Right ventricle myocardium inferior (tissue), 1 donor: ENCODE measurements at regions not wholly inside any gene's neighbourhood (a gene's known extent, or its start where the extent isn't known, plus 50 kb on each side); places are given as distances from the start of the nearest gene placed in this dataset.

Experiments used
- ATAC-seq: fragments of 200-7000 bp; cut with Tn5 transposase; one replicate; pipeline ENCODE4 v1.9.1; 2020; ENCODE audit warnings: mild to moderate bottlenecking, moderate library complexity
- DNase-seq: peaks from one replicate; pipeline ENCODE4 v3.0.0; 2021; ENCODE audit errors: missing footprints
- intact Hi-C: fragments of 100-400 bp; cut with DNase I; formaldehyde crosslinking; loops from one replicate; pipeline ENCODE4 v1.11.0; 2022
- donor health status: DM: no; HTN: yes; CAD: no; lungs with severe emphysema.

DNA sequence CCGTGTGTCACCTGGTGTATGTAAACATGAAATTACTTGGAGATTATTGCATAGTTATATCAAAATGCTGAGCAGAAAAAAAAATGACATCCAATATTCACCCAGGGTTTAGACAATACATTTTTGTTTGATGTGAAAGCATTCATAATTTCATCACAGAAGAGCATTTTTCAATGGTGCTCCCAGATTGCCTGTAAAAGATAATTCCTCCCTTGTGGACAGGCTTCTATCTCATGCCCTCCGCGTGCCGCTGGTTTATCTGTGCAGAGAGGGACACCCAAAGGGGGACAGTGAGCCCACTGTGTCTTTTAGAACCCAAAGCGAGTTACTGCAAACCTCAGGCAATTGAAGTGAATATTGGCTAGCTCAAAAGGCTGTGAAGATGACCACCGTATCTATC, 126.2 kb upstream of the KLF6 start:
- intact Hi-C loops = loop anchor here (5.0 kb wide), 5 partner anchors 59 to 751 kb away; no protein-coding TSS in a partner anchor
- DNase-seq = no peak

DNA sequence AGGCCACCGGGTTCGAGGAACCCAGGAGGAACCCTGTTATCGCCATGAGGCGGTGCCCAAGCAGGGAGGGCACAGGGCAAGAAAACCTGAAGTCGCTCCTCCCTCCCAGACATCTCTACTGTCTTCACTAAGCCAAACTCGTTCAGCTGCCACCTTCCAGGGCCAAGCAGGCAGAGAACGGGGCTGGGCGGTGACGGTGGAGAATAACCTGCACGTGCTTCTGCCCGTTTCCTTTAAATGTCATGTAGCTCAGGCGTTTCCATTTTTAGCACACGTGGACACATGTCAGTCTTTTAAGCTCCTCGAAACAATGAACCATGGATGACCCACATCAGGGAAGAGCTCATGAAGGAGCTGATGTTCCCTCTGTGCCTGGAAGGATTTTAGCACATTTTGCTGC, 124.3 kb upstream of the KLF6 start:
- DNase-seq = no peak
- no peak for ATAC-seq
- intact Hi-C loops = no loop called here

More for the DNA sequence above, 126.2 kb upstream of the KLF6 start:
- ATAC-seq = no peak

DNA sequence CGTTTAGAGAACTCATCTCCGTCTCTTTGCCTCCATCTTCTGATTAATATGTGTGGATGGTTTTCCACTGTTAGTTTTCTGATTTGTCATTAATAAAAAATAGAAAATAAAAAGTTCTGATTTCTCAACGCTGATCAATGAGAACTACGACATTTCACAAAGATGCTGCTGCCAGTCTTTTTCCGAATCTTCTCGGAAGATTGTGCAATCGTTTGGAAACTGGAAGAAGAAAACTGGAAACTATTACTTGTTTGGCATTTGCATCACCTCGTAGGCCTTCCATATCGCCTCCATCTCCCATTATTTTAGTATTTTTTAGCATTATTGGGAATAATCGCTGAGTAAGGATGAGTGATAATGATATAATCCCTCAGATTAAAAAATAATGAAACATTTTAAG, 123.2 kb upstream of the KLF6 start:
- DNase-seq (no peak), ATAC-seq (no peak)
- intact Hi-C loops = no loop called here

DNA sequence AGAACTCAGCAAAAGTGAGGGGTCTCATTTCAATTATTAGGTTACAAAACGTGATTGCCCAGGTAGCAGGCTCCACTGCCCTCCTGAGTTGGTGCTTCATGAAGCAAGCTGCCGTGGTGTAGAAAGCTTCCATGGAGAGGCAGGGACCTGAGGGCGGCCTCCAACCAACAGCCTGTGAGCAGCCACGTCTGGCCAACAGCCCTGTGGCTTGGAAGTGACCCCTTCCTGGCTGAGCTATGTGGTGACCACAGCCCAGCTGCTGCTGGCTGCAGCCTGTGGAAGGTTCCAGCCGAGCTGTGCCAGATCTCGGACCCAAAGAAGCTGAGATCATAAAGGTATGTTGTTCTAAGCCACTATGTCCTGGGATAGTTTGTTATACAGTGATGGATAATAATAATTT, 122.5 kb upstream of the KLF6 start:
- DNase-seq = peak; percentile 85
- peak; percentile 52 for ATAC-seq
- intact Hi-C loops = no loop called here

DNA sequence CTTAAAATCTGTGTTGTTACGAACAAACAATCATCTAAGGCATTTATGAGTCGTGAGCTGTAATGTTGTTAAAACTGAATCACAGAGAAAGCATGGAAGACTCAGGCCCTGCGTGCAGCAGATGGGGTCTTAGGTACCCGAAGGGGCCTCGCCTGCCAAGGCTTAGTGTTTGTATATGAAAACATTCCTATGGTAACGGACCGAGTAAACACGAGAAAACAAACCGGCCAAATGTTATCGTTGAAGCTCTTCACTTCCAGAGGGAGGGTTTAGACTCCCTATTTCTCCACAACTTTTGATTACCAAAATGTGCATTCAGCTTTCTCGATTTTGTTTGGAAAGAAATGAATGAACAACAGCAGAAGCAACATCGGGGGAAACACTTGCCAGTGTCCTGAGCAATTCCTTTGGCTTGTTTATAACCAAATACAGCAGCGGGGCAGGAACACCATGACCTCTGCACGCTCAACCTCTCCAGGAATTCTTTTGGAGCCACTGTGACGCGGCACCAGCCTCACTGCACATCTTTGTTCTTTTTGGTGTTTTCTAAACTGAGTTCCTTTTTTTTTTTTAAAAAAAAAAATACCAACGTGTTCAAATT, 121.6 kb upstream of the KLF6 start:
- no peak for DNase-seq
- no peak for ATAC-seq
- intact Hi-C loops = no loop called here

DNA sequence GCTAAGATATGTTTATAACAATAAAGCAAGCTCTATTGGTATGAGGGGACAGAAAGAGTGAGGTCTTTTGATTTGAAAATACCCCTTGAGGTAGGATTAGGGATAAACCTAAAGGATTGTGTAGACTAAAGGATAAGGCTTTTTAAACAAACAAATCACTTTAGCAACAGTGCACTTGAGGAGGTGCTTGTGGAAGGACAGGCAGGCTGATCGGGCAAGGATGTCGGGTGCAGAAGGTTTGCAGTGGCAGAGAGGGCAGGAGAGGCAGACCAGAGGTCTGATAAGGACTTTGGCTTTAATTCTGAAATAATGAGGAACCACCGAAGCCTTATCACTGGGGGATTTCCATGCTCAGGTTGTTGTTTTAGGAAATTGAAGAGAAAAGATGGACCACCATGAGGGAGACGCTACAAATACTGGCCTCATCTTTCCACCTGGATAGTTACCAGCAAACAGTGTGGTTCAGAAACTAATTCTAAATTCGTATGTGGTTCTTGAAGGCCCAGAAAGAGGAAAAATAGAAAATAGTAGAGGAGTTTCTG, 119.5 kb upstream of the KLF6 start:
- intact Hi-C loops = no loop called here
- DNase-seq (no peak), ATAC-seq (no peak)

DNA sequence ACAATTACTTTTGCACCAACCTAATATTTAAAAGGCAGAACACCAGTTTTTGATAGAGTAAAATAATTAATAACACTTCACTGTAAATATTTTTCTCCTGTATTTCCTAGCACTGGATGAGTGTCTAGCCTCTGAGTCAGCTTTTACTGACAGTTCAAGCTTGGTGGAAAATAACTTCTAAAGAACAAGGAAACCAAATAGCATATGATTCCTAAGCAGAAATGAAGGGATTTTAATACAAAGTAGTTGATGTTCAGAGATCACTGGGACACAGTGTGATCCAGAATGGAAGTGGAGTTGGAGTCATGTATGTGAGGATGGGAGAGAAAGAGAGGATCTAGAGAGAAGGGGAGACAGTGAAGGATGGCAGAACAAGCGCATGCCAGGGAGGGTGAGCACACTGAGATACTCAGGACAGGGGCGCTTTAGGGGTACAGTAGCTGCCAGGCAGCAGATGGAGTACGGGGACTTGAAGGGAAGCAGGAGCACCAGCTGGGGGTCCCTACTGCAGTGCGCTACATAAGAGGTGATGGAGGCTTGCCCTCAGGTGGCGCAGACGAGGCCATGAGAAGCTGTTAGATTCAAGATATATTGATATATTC, 117.9 kb upstream of the KLF6 start:
- intact Hi-C loops = no loop called here
- DNase-seq = no peak
- ATAC-seq = no peak

DNA sequence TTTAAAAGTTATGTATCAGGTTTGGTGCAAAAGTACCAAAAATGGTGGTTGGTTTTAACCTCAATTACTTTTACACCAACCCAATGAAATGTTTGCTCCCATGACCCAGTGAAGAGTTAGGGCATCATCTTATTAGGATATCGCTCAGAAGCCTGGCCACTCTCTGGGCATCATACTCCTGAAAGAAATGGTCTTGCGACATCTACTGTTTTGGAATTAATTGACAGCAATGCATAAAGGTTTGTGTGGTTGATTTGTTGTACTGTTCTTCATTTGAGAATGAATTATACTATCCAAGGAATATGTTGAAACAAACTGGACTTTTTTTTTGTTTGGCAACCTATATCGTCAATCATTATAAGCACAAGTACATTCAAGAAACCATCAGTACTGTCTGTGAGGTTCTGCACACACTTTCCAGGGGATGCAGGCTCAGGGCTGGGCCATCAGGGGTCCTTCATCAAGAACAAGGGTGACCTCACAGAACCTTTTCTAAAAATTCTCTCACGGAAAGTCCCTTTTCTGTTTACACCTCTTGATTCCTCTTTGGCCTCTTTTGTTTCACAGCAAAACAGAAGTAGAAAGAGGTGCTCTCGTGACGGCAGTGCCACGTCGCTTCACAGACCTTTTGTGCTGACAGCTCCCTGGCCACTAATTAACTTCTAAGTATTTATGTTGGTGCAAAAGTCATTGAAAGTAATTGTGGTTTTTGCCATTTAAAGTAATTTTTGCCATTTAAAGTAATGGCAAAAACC, 117.2 kb upstream of the KLF6 start:
- ATAC-seq = peak; percentile 62
- no peak for DNase-seq

DNA sequence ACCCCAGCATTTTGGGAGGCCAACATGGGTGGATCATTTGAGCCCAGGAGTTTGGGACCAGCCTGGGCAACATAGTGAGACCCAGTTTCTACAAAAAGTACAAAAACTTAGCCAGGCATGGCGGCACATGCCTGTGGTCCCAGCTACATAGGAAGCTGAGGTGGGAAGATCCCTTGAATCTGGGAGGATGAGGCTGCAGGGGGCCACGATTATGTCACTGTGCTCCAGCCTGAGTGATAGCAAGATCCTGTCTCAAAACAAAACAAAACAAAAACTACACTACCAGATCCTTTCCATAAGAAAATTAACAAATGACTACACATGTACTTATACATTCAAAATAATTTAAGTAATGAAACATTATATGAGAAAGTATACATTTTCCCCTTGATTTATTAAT, 116.4 kb upstream of the KLF6 start:
- ATAC-seq = no peak
- intact Hi-C loops = no loop called here

More for the DNA sequence above, 117.2 kb upstream of the KLF6 start:
- intact Hi-C loops = no loop called here

DNA sequence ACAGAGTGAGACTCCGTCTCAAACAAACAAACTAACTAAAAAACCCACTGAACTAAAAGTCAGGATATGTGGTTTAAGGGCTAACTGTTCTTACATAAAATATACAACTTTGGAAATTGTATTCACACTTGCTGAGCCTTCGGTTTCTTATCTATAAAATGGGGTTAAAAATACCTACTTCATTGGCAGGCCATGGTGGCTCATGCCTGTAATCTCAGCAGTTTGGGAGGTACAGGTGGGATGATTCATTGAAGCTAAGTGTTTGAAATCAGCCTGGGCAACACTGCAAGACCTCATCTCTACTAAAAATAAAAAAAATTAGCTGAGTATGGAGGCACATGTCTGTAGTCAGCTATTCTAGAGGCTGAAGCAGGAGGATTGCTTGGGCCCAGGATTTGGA, 115.4 kb upstream of the KLF6 start:
- intact Hi-C loops = no loop called here
- no peak for DNase-seq
- ATAC-seq = no peak

More for the DNA sequence above, 116.4 kb upstream of the KLF6 start:
- DNase-seq = no peak

DNA sequence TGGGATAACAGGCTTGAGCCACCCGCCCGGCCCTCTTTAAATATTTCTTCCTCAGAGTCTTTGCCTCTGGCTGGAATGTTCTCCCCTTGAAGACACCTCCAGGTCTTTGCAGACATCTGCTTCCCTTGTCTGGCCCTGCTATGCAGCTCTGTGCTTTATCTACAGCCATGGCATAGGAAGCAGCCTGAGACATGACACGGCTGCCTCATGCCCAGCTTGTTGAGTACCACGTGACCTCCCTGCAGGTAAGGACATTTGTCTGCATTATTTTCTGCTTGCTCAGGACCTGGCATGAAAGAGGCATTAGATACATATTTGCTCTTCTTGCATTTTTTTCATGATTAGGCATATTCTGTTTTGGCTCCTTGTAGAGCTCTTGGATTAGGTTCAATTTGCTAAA, 113.8 kb upstream of the KLF6 start:
- ATAC-seq = no peak
- no peak for DNase-seq
- intact Hi-C loops = no loop called here

DNA sequence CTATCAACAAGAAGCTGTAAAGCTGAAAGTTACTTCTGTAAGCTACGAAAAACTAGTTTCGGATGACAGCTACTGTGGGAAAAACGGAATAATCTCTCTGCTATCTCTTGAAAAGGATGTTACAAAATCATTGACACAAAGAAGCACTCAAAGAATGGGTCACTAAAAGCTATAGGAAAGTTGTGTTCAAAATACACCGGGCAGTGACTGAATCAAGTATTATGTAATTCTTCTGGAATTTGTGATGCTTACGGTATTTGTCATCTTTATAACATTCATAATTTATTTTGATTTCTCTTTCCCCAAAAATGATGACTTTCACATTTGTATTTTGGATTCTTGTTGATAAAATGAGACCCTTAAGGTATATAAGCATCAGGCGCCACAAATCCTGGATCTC, 112.1 kb upstream of the KLF6 start:
- DNase-seq (no peak), ATAC-seq (no peak)
- intact Hi-C loops = no loop called here

DNA sequence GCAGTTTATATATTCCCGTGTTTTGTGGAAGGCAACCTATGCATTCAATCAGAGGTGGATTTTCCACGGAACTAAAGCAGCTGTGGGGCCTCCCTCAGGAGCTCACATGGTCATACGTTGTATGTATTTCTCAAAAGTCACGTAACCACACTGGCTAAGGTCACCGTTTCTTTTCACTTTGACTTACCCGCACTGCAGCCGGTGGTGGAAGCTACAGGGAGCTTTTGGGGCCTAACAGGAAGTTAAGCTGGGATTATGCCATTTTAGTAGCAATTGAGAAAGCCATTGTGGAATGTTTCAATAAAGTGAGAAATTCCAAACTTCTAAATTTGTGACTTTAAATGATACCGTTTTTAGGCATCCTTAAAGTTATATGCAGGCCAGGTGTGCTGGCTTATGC, 111.2 kb upstream of the KLF6 start:
- DNase-seq (no peak), ATAC-seq (no peak)

DNA sequence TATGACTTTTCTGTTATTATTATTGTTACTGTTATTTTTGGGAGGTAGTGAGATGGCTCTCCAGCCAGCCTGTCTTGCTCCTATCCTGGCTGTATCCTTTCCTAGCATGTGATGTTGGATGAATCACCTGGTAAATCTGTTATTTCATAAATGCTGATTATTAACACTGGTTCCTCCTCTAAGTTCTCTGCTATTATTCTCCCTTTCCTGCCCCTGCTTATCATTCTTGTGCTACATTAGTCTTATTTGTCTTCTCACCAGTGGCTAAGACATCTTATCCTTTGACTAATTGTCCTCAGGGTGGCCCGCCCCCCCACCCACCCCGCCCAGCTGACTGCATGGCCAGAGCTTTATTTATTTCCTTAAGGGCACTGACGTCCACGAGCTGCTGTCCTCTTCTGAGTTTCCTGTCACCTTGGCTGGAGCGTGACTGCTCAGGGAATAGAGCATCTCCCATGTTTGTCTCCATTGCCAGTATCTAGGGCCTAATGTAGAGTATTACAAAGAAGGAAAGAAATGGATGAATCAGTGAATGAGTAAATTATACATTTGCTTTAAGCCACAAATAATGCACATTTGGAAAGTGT, 110.1 kb upstream of the KLF6 start:
- DNase-seq (no peak), ATAC-seq (no peak)
- intact Hi-C loops = no loop called here

More for the DNA sequence above, 111.2 kb upstream of the KLF6 start:
- intact Hi-C loops = no loop called here

DNA sequence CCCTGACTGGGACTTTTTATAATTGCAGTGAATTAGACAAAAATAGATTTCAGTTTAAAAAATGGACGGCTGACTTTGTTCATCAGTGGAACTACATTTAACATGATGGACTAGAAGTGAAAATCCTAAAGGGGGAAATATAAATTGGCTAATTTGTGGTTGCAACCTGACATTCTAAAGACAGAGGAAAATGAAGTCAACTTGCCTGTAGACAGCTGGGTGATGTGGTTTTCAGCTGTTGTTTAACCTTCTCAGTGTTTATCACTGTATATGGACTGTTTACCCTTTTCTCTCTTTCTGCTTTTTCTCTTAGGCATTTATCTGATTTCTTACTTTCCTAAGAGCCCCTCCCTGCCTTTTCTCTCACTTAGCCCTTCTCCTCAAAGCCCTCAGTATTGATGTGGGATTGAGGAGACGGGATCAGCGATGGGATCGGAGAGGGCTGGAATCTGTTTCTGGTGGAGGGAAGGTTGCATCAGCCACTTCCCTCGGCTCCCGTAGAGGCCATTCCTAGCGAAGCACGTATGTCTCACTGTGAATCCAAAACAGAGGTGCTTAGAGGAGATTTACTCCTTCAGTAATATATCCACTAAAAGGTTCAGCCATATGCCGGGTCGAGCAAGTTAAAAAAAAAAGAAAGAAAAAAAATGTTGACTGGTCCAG, 109.0 kb upstream of the KLF6 start:
- no peak for DNase-seq
- ATAC-seq = no peak
- intact Hi-C loops = no loop called here

DNA sequence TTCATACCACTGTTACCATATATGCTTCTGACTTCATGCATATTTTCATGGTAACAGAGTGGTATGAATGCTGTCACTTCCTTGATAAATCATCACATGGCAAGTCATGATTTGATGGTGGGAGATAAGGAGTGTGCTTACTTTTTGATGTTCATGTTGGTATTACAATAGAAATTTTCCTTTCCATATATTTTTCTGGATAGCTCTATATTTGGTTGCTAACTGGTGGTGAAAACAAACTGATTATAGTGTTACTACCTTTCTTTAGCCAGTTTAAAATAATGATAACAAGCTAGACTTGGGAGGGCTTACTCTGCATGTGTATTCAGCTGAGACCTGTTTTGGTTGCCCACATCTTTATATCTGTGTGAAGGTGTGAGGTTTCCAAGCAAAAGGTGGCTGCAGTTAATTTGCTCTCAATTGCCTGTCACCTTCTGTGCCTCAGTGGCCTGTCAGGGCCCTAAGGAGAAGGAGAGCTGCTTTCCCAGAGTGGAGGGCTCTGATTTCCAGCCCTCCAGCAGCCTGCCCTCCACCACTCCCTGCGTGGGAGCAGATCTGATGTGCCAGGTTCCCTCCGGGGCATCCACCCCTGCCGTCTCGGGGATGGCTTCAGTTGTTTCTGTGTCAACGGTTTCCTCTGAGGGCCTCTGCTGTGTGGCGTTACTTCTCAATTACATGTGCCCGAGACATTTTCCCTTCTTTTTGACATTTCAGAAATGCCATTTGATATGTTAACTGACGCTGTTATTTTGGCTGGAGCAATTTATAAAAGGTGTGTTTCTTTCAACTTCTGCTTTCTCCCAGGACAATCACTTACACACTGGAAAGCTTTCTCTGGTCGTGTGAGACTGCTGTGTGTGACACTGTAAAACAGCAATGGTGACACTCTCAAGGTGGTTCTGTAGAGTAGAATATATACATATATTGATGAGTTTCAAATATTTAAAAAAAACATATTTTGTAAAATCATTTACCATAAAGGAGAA, 107.7 kb upstream of the KLF6 start:
- no peak for DNase-seq

DNA sequence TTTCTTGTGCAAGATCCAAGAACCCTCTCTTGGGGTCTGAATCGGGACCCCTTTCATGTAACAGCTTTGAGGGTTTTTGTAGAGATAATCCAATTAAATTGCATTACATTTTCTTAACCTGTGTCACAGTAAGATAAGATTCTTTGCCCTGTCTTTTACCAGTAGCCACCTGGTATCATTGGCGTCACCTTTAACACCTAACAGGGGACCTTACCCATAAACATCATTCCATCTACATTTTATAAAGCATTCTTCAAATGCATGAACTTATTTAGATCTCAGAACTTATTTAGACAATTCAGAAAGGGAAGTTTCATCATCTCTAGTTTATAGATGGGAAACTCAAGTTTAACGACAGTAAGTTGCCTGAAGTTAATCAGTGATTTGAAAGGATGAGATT, 106.4 kb upstream of the KLF6 start:
- intact Hi-C loops = no loop called here
- ATAC-seq (no peak), DNase-seq (no peak)

More for the DNA sequence above, 107.7 kb upstream of the KLF6 start:
- intact Hi-C loops = no loop called here
- no peak for ATAC-seq
